ENCODE measurements at regions not wholly inside any gene's neighbourhood (a gene's known extent, or its start where the extent isn't known, plus 50 kb on each side); places are given as distances from the start of the nearest gene placed in this dataset.

DNA sequence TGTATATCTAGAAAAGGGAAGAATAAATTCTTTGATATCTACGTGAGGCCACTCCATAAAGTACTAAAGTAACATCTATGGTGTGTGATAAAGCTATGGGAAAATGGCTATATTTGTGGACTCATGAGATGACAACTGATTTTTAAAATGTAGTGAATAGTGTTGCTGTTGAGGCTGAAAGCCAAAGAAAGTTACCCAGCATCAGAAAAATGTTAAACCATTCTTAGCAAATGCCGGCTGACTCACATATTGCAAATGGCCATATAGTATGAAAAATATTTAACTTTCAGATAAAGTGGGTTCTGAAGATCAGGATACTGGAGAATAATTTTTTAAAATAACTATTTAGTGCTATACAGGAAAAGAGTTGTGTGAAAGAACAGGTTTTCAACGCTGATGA lies 129.9 kb upstream of the GRIK2 start:
- H3K27me3 ChIP-seq (ENCODE audit: insufficient read depth, low read length): no peaks in the 10 kb centered on the region
- no peaks in the 10 kb centered on the region for H3K36me3 ChIP-seq (ENCODE audit: insufficient read depth, low read length)
- no peak overlapping the region for H3K4me2 ChIP-seq (ENCODE audit: insufficient read depth, low read length)
- H2AFZ ChIP-seq (ENCODE audit: low read length): no peak overlapping the region
- TF ChIP-seq CTCF (IDR thresholded peaks at IDR 0.05; ENCODE audit: extremely low read depth, low read depth, low read length): no peak
- no peaks in the 10 kb centered on the region for H3K79me2 ChIP-seq (ENCODE audit: insufficient read depth, low read length)
- no peak for DNase-seq (ENCODE audit: insufficient read length, low spot score, missing footprints)
- peaks cover 6% of the 10 kb centered on the region for H3K9me3 ChIP-seq (ENCODE audit: low read depth, low read length)
- H3K4me1 ChIP-seq (ENCODE audit: insufficient read depth, low read length): no peaks in the 10 kb centered on the region
- H3K4me3 ChIP-seq (ENCODE audit: insufficient read depth, low read length): no peak overlapping the region
- H3K27ac ChIP-seq (ENCODE audit: low read depth, low read length): no peak overlapping the region
- no peaks in the 10 kb centered on the region for H4K20me1 ChIP-seq (ENCODE audit: insufficient read depth, low read length)

DNA sequence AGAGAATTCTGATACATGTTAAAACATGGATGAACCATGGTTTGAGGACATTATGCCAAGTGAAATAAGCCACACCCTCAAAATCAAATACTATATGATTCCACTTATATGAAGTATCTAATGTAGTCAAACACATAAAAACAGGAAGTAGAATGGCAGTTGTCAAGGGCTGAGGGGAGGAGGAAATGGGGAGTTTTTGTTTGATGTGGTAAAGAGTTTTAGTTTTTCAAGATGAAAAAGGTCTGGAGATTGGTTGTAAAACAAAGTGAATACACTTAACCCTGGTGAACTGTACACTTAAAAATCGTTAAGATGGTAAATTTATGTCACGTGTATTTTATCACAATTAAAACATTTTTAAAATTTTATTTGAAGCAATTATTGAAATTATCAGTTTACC lies 127.4 kb upstream of the GRIK2 start:
- Histone ChIP-seq H3K9me3 (ENCODE audit: low read depth, low read length) (no peaks in the 10 kb centered on the region), H3K4me1 (ENCODE audit: insufficient read depth, low read length) (no peaks in the 10 kb centered on the region), H3K4me3 (ENCODE audit: insufficient read depth, low read length) (no peak overlapping the region), H3K27me3 (ENCODE audit: insufficient read depth, low read length) (no peaks in the 10 kb centered on the region), H2AFZ (ENCODE audit: low read length) (no peak overlapping the region), H4K20me1 (ENCODE audit: insufficient read depth, low read length) (no peaks in the 10 kb centered on the region), H3K36me3 (ENCODE audit: insufficient read depth, low read length) (no peaks in the 10 kb centered on the region), H3K4me2 (ENCODE audit: insufficient read depth, low read length) (no peak overlapping the region), H3K27ac (ENCODE audit: low read depth, low read length) (no peak overlapping the region), H3K79me2 (ENCODE audit: insufficient read depth, low read length) (no peaks in the 10 kb centered on the region)
- TF ChIP-seq CTCF (IDR thresholded peaks at IDR 0.05; ENCODE audit: extremely low read depth, low read depth, low read length): no peak
- no peak for DNase-seq (ENCODE audit: insufficient read length, low spot score, missing footprints)

DNA sequence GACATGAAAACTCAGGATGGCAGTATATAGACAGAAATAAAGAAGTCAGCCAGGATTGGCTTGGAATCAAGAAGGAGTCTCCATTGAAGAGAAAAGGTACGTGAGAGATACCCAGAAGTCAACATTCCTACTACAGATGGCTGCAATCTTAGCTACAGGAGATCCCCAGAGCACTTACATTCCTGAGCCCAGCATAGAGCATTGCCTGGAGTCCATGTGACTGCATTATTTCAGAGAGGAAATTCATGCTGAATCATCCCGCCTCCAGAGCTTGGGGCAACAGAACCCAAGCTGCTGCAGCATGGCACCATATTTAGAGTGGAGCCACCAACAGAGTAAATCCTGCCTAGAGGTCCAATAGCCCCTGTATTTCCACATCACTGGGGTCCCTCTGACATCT lies 125.0 kb upstream of the GRIK2 start:
- Histone ChIP-seq H4K20me1 (ENCODE audit: insufficient read depth, low read length) (no peaks in the 10 kb centered on the region), H3K4me2 (ENCODE audit: insufficient read depth, low read length) (no peak overlapping the region), H3K27ac (ENCODE audit: low read depth, low read length) (no peak overlapping the region), H3K79me2 (ENCODE audit: insufficient read depth, low read length) (no peaks in the 10 kb centered on the region), H2AFZ (ENCODE audit: low read length) (no peak overlapping the region), H3K27me3 (ENCODE audit: insufficient read depth, low read length) (no peaks in the 10 kb centered on the region), H3K4me1 (ENCODE audit: insufficient read depth, low read length) (no peaks in the 10 kb centered on the region), H3K4me3 (ENCODE audit: insufficient read depth, low read length) (no peak overlapping the region), H3K9me3 (ENCODE audit: low read depth, low read length) (no peaks in the 10 kb centered on the region), H3K36me3 (ENCODE audit: insufficient read depth, low read length) (no peaks in the 10 kb centered on the region)
- no peak for TF ChIP-seq CTCF (IDR thresholded peaks at IDR 0.05; ENCODE audit: extremely low read depth, low read depth, low read length)
- no peak for DNase-seq (ENCODE audit: insufficient read length, low spot score, missing footprints)

- Histone ChIP-seq H2AFZ (ENCODE audit: low read length) (no peak overlapping the region), H3K9me3 (ENCODE audit: low read depth, low read length) (no peaks in the 10 kb centered on the region), H3K27me3 (ENCODE audit: insufficient read depth, low read length) (no peaks in the 10 kb centered on the region), H3K27ac (ENCODE audit: low read depth, low read length) (no peak overlapping the region), H3K79me2 (ENCODE audit: insufficient read depth, low read length) (no peaks in the 10 kb centered on the region), H3K4me3 (ENCODE audit: insufficient read depth, low read length) (no peak overlapping the region), H3K36me3 (ENCODE audit: insufficient read depth, low read length) (no peaks in the 10 kb centered on the region), H4K20me1 (ENCODE audit: insufficient read depth, low read length) (no peaks in the 10 kb centered on the region), H3K4me1 (ENCODE audit: insufficient read depth, low read length) (no peaks in the 10 kb centered on the region), H3K4me2 (ENCODE audit: insufficient read depth, low read length) (no peak overlapping the region)
- no peak for TF ChIP-seq CTCF (IDR thresholded peaks at IDR 0.05; ENCODE audit: extremely low read depth, low read depth, low read length)
- no peak for DNase-seq (ENCODE audit: insufficient read length, low spot score, missing footprints)
These were observed 118.3 kb upstream of the GRIK2 start for GRCh38 chr6:101275251-101275650.
